HG02571 (cell line): ENCODE measurements at regions not wholly inside any gene's neighbourhood (a gene's known extent, or its start where the extent isn't known, plus 50 kb on each side); places are given as distances from the start of the nearest gene placed in this dataset.
"Not testable (repeated sequence)": the region's sequence is repeated elsewhere in the genome, so short reads cannot be mapped to it uniquely, and the experiment has no call there.

Experiments used
- ATAC-seq: cut with Tn5 transposase; IDR thresholded peaks from one replicate; pipeline ENCODE4 v1.9.1; 2021; ENCODE audit warnings: mild to moderate bottlenecking, moderate library complexity; ENCODE audit not compliant: unreplicated experiment

DNA sequence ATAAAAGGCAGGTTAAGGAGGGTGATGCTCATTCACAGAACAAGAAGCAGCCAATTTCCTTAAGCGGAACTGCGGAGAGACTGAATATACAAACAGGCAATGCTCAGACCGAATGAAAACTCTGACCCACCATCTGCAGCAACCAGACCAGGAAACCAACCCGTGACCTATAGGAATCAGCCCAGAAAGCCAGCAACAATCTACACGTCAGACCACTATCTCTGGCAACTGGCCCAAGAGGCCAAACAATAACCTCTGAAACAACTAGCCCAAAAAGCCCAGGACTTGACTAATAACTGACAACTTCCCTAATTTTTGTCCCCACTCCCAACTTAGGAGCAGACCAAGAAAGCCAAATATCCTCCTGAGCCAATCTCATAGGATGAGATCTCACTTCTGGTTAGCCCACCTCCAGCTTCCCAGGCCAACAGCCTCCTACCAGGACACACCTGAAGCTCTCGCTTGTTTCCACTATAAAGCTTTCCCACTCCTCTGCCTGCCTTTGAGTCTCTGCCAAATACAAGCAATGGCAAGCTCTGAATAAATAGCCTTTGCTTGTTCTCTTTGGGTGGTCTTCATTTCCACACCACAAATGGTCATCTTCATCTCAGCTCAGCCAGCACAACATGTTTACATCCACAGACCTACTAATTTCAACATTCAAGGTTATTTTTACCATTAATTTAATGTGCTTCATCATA is 168.5 kb downstream of the HSD17B3 start:
- ATAC-seq: no peak

DNA sequence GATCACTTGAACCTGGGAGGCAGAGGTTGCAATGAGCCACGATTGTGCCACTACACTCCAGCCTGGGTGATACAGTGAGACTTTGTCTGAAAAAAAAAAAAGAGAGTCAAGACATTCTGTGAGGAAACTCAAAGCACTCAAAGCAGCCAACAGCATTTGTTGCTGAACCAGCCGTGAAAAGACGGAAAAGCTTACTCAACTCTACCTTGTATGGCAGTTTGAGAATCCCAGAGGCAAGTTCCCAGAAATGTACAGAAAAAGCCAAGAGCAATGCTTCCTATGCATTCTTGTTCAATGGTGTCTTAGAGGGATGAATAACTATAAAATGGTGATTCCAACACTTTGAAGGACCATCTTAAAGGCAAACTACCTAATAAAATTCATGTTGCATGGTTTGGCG is 170.2 kb downstream of the HSD17B3 start:
- no peak for ATAC-seq

- ATAC-seq: no peak
Observed at GRCh38 chr9:96130970-96131369, 171.0 kb downstream of the HSD17B3 start.

- no peak for ATAC-seq
Observed at GRCh38 chr9:96129747-96130146, 172.2 kb downstream of the HSD17B3 start.

- no peak for ATAC-seq
Observed at GRCh38 chr9:96128880-96129279, 173.1 kb downstream of the HSD17B3 start.

DNA sequence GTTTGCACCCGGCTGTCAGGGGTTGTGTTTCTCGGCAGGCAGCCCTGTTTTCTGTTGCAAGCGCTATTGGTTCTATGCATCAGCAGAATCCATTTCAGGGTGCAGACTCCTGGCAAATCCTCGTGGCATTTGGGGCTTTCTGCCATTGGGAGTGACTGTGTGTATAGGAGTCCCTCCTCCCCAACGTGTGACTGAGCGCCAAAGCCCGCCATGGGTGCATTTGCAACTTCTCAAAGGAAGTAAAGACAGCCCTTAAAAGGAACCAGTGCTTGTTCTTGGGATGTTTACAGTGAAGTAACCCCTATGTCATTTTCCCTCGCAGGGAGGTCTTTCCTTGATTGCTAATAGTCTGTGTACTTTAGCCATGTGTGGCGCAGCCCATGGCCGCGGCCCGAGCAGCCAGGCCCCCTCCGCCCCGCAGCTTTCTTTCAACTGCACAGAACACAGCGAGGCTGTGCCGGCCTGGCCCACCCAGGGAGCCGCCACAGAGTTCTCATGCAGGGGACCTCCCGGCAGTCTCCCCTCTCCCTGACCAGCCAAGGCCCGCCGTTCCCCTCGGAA is 175.6 kb downstream of the HSD17B3 start:
- no peak for ATAC-seq

DNA sequence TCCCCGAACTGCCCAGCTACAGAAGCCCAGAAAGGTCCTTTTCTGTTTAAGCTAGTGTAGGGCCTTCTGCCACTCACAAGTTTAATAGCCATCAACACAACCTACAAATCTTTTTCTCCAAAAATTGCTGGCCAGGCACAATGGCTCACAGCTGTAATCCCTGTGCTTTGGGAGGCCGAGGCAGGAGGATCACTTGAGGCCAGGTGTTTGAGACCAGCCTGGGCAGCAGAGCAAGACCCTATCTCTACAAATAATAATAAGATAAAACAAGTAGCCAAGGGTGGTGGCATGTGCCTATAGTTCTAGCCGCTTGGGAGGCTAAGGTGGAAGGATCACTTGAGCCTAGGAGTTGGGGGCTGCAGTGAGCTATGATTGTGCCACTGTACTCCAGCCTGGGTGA is 176.4 kb downstream of the HSD17B3 start:
- ATAC-seq: no peak

- no peak for ATAC-seq
Observed at GRCh38 chr9:96122751-96123150, 179.2 kb downstream of the HSD17B3 start.

- no peak for ATAC-seq
Observed at GRCh38 chr9:96122282-96122681, 179.7 kb downstream of the HSD17B3 start.

DNA sequence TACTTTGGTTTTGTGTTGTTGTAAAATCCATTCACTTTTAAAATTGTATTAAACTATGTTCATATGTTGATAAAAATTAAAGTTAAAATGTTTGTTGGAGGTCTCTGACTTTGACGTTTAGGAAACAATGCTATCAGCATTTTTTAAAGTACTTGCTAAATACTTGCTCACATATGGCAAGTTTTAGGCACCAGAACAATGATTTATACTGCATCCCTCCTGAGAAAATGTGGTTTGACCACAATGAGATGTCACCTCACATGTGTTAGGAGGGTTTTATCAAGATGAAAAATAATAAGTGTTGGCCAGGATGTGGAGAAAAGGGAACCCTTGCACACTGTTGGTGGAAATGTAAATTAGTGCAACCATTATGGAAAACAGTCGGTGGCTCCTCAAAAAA is 180.8 kb downstream of the HSD17B3 start:
- ATAC-seq: no peak

DNA sequence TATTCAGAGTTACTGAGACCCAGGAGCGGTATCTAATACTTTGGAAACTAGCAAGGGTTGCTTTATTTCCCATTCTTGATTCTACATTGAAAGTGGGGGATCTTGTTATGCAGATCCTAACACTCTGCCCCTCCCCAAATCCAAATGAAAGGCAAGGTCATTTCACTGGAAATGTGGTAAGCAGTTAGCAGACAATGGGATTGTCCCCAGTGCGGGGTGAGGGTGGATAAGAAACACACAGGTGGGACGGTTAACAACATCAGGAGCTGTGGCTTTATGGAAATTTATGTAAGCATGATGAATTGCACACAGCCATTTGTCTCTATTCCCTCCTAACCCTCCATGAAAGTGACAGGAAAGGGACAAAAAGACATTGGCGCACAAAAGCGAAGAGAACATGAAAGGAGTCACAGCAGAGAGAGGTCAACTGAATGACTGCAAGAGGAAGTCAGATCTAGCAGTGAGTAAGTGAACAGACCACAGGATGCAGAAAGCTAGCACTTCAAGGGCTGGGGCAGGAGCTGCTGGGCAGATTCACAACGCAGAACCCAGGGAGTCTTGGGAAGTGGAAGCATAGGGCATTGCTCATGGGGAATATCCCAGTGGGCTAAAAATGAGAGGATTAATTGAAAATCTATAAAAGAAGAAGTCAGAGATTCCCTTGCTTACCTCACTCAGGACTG is 184.4 kb downstream of the HSD17B3 start:
- ATAC-seq: no peak

- ATAC-seq: no peak
Observed at GRCh38 chr9:96116275-96117064, 185.5 kb downstream of the HSD17B3 start.

DNA sequence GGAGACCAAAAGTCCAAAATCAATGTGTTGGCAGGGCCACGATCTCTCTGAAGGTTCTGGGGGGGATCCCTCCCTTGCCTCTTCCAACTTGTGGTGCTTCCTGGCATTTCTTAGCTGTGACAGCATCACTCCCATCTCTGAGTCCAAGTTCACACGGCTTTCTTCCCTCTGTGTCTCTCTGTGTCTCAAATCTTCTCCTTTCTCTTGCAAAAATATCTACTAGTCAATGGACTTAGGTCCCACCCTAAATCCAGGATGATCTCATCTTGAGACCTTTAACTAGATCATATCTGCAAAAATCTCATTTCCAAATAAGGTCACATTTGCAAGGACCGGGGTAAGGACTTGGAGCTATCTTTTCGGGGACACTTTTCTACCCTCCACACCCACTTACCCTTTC is 186.1 kb downstream of the HSD17B3 start:
- ATAC-seq: no peak

DNA sequence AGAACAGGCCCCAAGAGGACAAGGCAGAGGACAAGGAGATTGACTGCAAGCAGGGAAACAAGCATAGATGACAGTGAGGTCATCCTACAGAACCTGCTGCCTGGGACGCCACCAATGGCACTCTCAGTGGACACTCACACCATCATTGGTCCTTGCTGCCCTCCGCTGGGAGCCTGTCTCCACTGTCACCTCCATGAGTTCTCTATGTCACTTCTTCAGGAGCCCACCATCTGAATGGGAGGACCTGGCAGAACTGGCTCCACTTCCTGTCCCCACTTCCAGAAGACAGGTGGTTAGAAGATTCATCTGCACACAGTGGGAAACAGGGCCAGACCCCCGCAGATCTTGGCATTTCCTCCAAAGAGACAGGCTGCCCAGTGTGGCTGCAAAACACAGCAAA is 188.9 kb downstream of the HSD17B3 start:
- ATAC-seq: no peak

- ATAC-seq: no peak
Observed at GRCh38 chr9:96109680-96110351, 192.2 kb downstream of the HSD17B3 start.

DNA sequence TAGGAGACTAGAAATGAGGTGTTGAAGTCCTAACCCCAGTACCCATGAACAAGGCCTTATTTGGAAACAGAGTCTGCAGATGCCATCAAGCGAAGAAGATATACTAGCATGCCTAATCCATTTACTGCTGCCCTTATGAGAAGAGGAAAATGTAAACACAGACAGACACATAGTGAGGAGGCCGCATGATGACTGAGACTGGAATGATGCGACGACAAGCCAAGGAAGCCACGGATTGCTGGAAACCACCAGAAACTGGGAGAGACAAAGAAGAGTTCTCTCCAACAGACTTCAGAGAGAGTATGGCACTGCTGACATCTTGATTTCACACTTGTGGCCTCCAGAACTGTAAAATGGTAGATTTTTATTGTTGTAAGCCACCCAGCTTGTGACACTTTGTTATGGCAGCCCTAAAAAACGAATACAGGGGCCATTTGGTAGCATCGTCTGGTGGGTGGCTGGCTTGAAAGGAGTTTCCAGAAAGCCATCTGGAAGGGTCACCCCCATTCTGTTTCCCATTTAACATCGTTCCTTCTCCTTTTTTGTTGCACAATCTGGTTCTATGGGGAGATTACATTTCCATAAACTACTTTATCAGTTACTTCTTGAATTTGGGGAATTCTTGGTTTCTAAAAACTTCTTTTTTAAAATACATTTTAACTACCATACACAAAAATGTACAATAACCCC is 193.1 kb downstream of the HSD17B3 start:
- ATAC-seq: no peak

DNA sequence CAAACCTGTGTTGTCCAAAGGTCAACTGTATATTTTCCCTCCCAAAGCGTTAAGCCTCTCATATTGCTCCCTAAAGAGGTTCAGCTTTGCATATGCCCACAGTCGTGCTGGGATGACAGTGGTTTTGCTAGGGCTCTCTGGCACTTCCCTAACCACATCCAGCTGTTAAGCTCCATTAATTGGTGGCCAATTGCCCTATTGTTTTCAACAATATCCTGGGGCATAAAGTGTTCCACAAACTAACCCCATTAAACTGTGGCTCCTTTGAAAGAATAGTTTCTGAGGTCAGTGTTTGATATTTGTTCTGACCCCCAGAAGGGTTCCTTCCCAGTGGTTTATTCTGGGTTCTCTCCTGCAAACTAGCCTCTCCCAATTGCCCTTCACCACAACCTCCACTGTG is 194.5 kb downstream of the HSD17B3 start:
- ATAC-seq: no peak

DNA sequence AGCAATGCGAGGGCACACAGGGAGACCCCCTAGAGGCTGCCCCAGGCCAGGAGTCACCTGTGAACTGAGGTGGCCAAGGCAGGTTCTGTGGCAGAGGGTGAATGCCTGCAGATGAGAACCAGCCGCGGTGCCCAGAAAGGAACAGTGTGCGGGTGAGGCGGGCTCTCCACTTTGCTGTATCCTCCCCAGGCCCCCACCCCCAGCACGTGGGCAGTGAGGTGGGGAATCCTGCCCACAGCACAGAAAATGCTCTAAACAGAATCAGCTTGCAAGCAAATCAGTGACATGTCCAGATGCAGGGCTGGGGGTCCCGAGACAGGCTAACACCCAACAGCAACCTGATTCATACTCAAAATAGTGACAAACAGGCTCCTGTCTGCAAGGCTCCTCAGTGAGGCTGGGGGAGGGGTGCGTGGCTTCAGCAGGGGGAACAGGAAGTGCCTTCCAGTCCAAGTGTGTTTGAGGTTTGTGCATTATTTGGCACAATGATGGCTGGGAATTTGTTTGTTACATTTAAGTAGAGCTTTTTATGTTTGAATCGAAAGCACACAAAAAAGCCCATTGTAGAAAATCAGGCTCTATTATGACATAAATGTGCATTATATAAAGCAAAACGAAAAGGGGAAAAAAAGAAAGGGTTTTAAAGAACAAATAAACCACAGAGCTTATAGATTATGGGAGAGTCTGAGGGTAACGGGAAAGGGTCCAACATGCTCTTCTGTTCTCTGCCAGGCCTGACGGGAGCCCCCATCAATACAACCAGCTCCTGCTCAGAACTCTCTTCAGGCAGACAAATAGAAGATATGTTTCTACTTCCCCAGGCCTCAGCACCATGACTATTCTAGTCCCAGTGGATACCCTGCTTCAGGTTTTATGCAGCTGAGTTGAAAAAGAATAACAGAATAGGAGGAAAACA is 201.3 kb downstream of the HSD17B3 start:
- ATAC-seq: no peak

GRCh38 chr9:96090630-96091029 is 211.3 kb downstream of the HSD17B3 start:
- not testable (repeated sequence) for ATAC-seq
